ENCODE measurements at regions not wholly inside any gene's neighbourhood (a gene's known extent, or its start where the extent isn't known, plus 50 kb on each side); places are given as distances from the start of the nearest gene placed in this dataset.

DNA sequence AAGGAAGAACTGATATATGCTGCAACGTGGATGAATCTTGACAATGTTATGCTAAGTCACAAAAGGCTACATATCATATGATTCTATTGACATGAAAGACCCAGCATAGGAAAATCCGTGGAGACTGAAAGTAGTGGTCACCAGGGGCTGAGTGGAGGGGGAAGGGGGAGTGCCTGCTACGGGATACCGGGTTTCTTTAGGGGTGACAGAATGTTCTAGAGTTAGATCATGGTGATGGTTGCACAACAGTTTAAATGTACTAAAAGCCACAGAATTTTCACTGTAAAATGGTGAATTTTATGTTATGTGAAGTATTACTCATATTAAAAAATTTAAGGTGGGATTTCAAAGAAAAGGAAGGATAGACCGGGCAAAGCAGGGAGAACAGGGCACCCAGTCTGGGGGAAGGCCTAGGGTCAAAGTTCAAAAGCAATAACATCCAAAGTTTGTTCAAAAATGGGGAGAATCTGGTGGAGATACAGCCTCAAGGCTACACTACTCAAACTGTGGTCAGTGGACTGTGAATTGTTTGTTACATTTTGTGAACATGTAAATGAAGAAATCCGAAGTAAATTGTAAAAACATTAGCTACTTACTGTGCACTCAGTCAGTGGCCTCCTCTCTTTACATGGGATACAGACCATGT is 74.2 kb upstream of the FNDC3B start:
- TF ChIP-seq, protein P1, sequence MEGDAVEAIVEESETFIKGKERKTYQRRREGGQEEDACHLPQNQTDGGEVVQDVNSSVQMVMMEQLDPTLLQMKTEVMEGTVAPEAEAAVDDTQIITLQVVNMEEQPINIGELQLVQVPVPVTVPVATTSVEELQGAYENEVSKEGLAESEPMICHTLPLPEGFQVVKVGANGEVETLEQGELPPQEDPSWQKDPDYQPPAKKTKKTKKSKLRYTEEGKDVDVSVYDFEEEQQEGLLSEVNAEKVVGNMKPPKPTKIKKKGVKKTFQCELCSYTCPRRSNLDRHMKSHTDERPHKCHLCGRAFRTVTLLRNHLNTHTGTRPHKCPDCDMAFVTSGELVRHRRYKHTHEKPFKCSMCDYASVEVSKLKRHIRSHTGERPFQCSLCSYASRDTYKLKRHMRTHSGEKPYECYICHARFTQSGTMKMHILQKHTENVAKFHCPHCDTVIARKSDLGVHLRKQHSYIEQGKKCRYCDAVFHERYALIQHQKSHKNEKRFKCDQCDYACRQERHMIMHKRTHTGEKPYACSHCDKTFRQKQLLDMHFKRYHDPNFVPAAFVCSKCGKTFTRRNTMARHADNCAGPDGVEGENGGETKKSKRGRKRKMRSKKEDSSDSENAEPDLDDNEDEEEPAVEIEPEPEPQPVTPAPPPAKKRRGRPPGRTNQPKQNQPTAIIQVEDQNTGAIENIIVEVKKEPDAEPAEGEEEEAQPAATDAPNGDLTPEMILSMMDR (conservative IDR thresholded peaks at IDR 0.05; ENCODE audit: low read depth in 2 of 2): no peak
- TF ChIP-seq POLR2AphosphoS5 (IDR thresholded peaks at IDR 0.05; ENCODE audit: low read depth) (no peak), STAT1 (IDR thresholded peaks at IDR 0.05; ENCODE audit: unreplicated experiment) (no peak), EZH2 (IDR thresholded peaks at IDR 0.05; ENCODE audit: low read depth, unreplicated experiment) (no peak), NANOG (IDR thresholded peaks at IDR 0.05; ENCODE audit: borderline replicate concordance) (no peak)
- TF ChIP-seq, protein P2, sequence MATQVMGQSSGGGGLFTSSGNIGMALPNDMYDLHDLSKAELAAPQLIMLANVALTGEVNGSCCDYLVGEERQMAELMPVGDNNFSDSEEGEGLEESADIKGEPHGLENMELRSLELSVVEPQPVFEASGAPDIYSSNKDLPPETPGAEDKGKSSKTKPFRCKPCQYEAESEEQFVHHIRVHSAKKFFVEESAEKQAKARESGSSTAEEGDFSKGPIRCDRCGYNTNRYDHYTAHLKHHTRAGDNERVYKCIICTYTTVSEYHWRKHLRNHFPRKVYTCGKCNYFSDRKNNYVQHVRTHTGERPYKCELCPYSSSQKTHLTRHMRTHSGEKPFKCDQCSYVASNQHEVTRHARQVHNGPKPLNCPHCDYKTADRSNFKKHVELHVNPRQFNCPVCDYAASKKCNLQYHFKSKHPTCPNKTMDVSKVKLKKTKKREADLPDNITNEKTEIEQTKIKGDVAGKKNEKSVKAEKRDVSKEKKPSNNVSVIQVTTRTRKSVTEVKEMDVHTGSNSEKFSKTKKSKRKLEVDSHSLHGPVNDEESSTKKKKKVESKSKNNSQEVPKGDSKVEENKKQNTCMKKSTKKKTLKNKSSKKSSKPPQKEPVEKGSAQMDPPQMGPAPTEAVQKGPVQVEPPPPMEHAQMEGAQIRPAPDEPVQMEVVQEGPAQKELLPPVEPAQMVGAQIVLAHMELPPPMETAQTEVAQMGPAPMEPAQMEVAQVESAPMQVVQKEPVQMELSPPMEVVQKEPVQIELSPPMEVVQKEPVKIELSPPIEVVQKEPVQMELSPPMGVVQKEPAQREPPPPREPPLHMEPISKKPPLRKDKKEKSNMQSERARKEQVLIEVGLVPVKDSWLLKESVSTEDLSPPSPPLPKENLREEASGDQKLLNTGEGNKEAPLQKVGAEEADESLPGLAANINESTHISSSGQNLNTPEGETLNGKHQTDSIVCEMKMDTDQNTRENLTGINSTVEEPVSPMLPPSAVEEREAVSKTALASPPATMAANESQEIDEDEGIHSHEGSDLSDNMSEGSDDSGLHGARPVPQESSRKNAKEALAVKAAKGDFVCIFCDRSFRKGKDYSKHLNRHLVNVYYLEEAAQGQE (IDR thresholded peaks at IDR 0.05; ENCODE audit: unreplicated experiment): no peak

Data from GM23338 (cell line).